Uterus (tissue), 3 donors: ENCODE measurements at regions not wholly inside any gene's neighbourhood (a gene's known extent, or its start where the extent isn't known, plus 50 kb on each side); places are given as distances from the start of the nearest gene placed in this dataset.

Experiments used
- DNase-seq, 2 donors: peaks; one replicate each; pipeline ENCODE4 v3.0.0-alpha.2; 2019 to 2020
- H3K27ac ChIP-seq, 2 donors: fragments of 200-600 bp; sonication (generic); 1 replicate in 1 of 2; 2 replicates in 1 of 2; pipeline ENCODE4 v1.5.1; 2016 to 2018
- H3K27me3 ChIP-seq, 2 donors: fragments of 200-600 bp; sonication (generic); one replicate each; pipeline ENCODE4 v1.5.1; 2018 to 2019; ENCODE audit warnings: control low read depth in 1 of 2
- H3K36me3 ChIP-seq, 2 donors: fragments of 200-600 bp; sonication (generic); one replicate each; pipeline ENCODE4 v1.5.1; 2019; ENCODE audit warnings: control low read depth in 1 of 2
- H3K4me1 ChIP-seq, 2 donors: fragments of 200-600 bp; sonication (generic); one replicate each; pipeline ENCODE4 v1.5.1; 2018 to 2019; ENCODE audit warnings: control low read depth in 1 of 2
- H3K4me3 ChIP-seq, 2 donors: fragments of 200-600 bp; sonication (generic); 1 replicate in 1 of 2; 2 replicates in 1 of 2; pipeline ENCODE4 v1.5.1; 2018 to 2019; ENCODE audit warnings: mild to moderate bottlenecking in 1 of 2
- H3K9me3 ChIP-seq, 2 donors: fragments of 200-600 bp; sonication (generic); one replicate each; pipeline ENCODE4 v1.5.1; 2019; ENCODE audit warnings: control low read depth in 1 of 2
- POLR2A ChIP-seq, 2 donors: fragments of 450-650 bp; IDR thresholded peaks; one replicate each; pipeline ENCODE4 v1.6.1; 2016; ENCODE audit warnings: antibody characterized with exemption in 2 of 2, mild to moderate bottlenecking in 1 of 2, moderate library complexity in 1 of 2
- intact Hi-C: fragments of 100-400 bp; cut with DNase I; formaldehyde crosslinking; loops from one replicate; pipeline ENCODE4 v1.15.1; 2023; ENCODE audit warnings: low total_unique reads
- TF ChIP-seq, protein P1 (sequence below), 4 experiments: fragments of 200-600 bp in 2 of 4; fragments of 450-650 bp in 2 of 4; sonication (generic) in 2 of 4; IDR thresholded peaks; one replicate each; pipeline ENCODE4 v1.5.1; 2016 to 2019; ENCODE audit warnings: antibody characterized with exemption in 4 of 4, mild to moderate bottlenecking in 2 of 4, moderate library complexity in 1 of 4
- donor health status: DM: yes; HTN: yes; CAD: no.

- H3K9me3 ChIP-seq, result no peaks in the 10 kb centered on the region
- DNase-seq, result no peak
- no peaks in the 10 kb centered on the region for H3K36me3 ChIP-seq
- no peak overlapping the region for H3K4me3 ChIP-seq
- H3K27me3 ChIP-seq, result no peaks in the 10 kb centered on the region
- no peak overlapping the region for H3K27ac ChIP-seq
- no peaks in the 10 kb centered on the region for H3K4me1 ChIP-seq
- no peak for TF ChIP-seq POLR2A (IDR thresholded peaks at IDR 0.05)
- TF ChIP-seq, protein P1, sequence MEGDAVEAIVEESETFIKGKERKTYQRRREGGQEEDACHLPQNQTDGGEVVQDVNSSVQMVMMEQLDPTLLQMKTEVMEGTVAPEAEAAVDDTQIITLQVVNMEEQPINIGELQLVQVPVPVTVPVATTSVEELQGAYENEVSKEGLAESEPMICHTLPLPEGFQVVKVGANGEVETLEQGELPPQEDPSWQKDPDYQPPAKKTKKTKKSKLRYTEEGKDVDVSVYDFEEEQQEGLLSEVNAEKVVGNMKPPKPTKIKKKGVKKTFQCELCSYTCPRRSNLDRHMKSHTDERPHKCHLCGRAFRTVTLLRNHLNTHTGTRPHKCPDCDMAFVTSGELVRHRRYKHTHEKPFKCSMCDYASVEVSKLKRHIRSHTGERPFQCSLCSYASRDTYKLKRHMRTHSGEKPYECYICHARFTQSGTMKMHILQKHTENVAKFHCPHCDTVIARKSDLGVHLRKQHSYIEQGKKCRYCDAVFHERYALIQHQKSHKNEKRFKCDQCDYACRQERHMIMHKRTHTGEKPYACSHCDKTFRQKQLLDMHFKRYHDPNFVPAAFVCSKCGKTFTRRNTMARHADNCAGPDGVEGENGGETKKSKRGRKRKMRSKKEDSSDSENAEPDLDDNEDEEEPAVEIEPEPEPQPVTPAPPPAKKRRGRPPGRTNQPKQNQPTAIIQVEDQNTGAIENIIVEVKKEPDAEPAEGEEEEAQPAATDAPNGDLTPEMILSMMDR (IDR thresholded peaks at IDR 0.05), result no peak
- intact Hi-C loops, result no loop called here
These were observed 640.0 kb upstream of the BOD1L1 start for GRCh38 chr4:14267373-14268060.

- no peak overlapping the region for H3K27ac ChIP-seq
- H3K27me3 ChIP-seq, result no peaks in the 10 kb centered on the region
- TF ChIP-seq POLR2A (IDR thresholded peaks at IDR 0.05), result no peak
- TF ChIP-seq, protein P1 (IDR thresholded peaks at IDR 0.05), result no peak
These were observed 642.3 kb upstream of the BOD1L1 start for GRCh38 chr4:14269824-14270223.

GRCh38 chr4:14272206-14272605 lies 644.7 kb upstream of the BOD1L1 start:
- Histone ChIP-seq H3K27ac (no peak overlapping the region), H3K9me3 (no peaks in the 10 kb centered on the region), H3K4me1 (no peaks in the 10 kb centered on the region), H3K27me3 (no peaks in the 10 kb centered on the region), H3K36me3 (no peaks in the 10 kb centered on the region), H3K4me3 (no peak overlapping the region)
- intact Hi-C loops, result no loop called here
- DNase-seq, result no peak
- TF ChIP-seq POLR2A (IDR thresholded peaks at IDR 0.05), result no peak
- TF ChIP-seq, protein P1 (IDR thresholded peaks at IDR 0.05), result no peak

More at GRCh38 chr4:14269824-14270223, 642.3 kb upstream of the BOD1L1 start:
- Histone ChIP-seq H3K36me3 (no peaks in the 10 kb centered on the region), H3K9me3 (no peaks in the 10 kb centered on the region), H3K4me1 (no peaks in the 10 kb centered on the region), H3K4me3 (no peak overlapping the region)
- intact Hi-C loops, result no loop called here
- no peak for DNase-seq

- TF ChIP-seq, protein P1 (IDR thresholded peaks at IDR 0.05), result no peak
- TF ChIP-seq POLR2A (IDR thresholded peaks at IDR 0.05), result no peak
- H3K27ac ChIP-seq, result no peak overlapping the region
- no peaks in the 10 kb centered on the region for H3K27me3 ChIP-seq
- H3K36me3 ChIP-seq, result no peaks in the 10 kb centered on the region
- H3K4me3 ChIP-seq, result no peak overlapping the region
- no peaks in the 10 kb centered on the region for H3K9me3 ChIP-seq
- DNase-seq, result no peak
- intact Hi-C loops, result no loop called here
- H3K4me1 ChIP-seq, result no peaks in the 10 kb centered on the region
These were observed 650.0 kb upstream of the BOD1L1 start for GRCh38 chr4:14277505-14277904.

GRCh38 chr4:14280567-14280966 lies 653.0 kb upstream of the BOD1L1 start:
- Histone ChIP-seq H3K4me1 (no peaks in the 10 kb centered on the region), H3K27me3 (no peaks in the 10 kb centered on the region)
- intact Hi-C loops, result no loop called here

More at GRCh38 chr4:14280567-14280966, 653.0 kb upstream of the BOD1L1 start:
- TF ChIP-seq, protein P1 (IDR thresholded peaks at IDR 0.05), result no peak
- no peak for TF ChIP-seq POLR2A (IDR thresholded peaks at IDR 0.05)
- Histone ChIP-seq H3K27ac (no peak overlapping the region), H3K36me3 (peaks cover 0 to under 1% of the 10 kb centered on the region in 2 donors), H3K4me3 (no peak overlapping the region), H3K9me3 (no peaks in the 10 kb centered on the region)
- DNase-seq, result no peak
